ENCODE measurements at regions not wholly inside any gene's neighbourhood (a gene's known extent, or its start where the extent isn't known, plus 50 kb on each side); places are given as distances from the start of the nearest gene placed in this dataset.

- no peaks in the 10 kb centered on the region for H3K27me3 ChIP-seq
Measured at GRCh38 chr6:160858886-160859285, 132.7 kb upstream of the MAP3K4 start.

GRCh38 chr6:160859822-160860221, 131.7 kb upstream of the MAP3K4 start:
- no peak for DNase-seq (ENCODE audit: extremely low spot score in 2 of 2)
- intact Hi-C loops (cut with DNase I), result no loop called here
- no peak overlapping the region for H3K4me3 ChIP-seq
- no peak overlapping the region for H3K27ac ChIP-seq
- no peaks in the 10 kb centered on the region for H3K9me3 ChIP-seq
- TF ChIP-seq POLR2AphosphoS5 (IDR thresholded peaks at IDR 0.05; ENCODE audit: insufficient read depth in 1 of 2, low read depth in 1 of 2), result no peak
- TF ChIP-seq CTCF (IDR thresholded peaks at IDR 0.05), result no peak
- TF ChIP-seq POLR2A (IDR thresholded peaks at IDR 0.05), result no peak
- H3K36me3 ChIP-seq, result no peaks in the 10 kb centered on the region
- no peaks in the 10 kb centered on the region for H3K27me3 ChIP-seq
- H3K4me1 ChIP-seq, result no peaks in the 10 kb centered on the region

More at GRCh38 chr6:160858886-160859285, 132.7 kb upstream of the MAP3K4 start:
- intact Hi-C loops (cut with DNase I), result no loop called here
- no peaks in the 10 kb centered on the region for H3K36me3 ChIP-seq
- H3K4me3 ChIP-seq, result no peak overlapping the region
- TF ChIP-seq POLR2A (IDR thresholded peaks at IDR 0.05) (no peak), POLR2AphosphoS5 (IDR thresholded peaks at IDR 0.05; ENCODE audit: insufficient read depth in 1 of 2, low read depth in 1 of 2) (no peak), CTCF (IDR thresholded peaks at IDR 0.05) (no peak)
- H3K27ac ChIP-seq, result no peak overlapping the region
- DNase-seq (ENCODE audit: extremely low spot score in 2 of 2), result no peak
- H3K9me3 ChIP-seq, result no peaks in the 10 kb centered on the region
- no peaks in the 10 kb centered on the region for H3K4me1 ChIP-seq

- DNase-seq (ENCODE audit: extremely low spot score in 2 of 2), result no peak
- intact Hi-C loops (cut with DNase I), result no loop called here
- H3K4me3 ChIP-seq, result no peak overlapping the region
- H3K27me3 ChIP-seq, result no peaks in the 10 kb centered on the region
- TF ChIP-seq CTCF (IDR thresholded peaks at IDR 0.05) (no peak), POLR2A (IDR thresholded peaks at IDR 0.05) (no peak), POLR2AphosphoS5 (IDR thresholded peaks at IDR 0.05; ENCODE audit: insufficient read depth in 1 of 2, low read depth in 1 of 2) (no peak)
- H3K36me3 ChIP-seq, result no peaks in the 10 kb centered on the region
- H3K4me1 ChIP-seq, result no peaks in the 10 kb centered on the region
- H3K9me3 ChIP-seq, result no peaks in the 10 kb centered on the region
- no peak overlapping the region for H3K27ac ChIP-seq
Measured at GRCh38 chr6:160861824-160862223, 129.7 kb upstream of the MAP3K4 start.

GRCh38 chr6:160863782-160864181, 127.8 kb upstream of the MAP3K4 start:
- no peak for TF ChIP-seq POLR2AphosphoS5 (IDR thresholded peaks at IDR 0.05; ENCODE audit: insufficient read depth in 1 of 2, low read depth in 1 of 2)
- no peak for TF ChIP-seq CTCF (IDR thresholded peaks at IDR 0.05)
- no peaks in the 10 kb centered on the region for H3K36me3 ChIP-seq
- no peaks in the 10 kb centered on the region for H3K27me3 ChIP-seq
- H3K9me3 ChIP-seq, result no peaks in the 10 kb centered on the region
- H3K4me3 ChIP-seq, result no peak overlapping the region
- no peak overlapping the region for H3K27ac ChIP-seq
- intact Hi-C loops (cut with DNase I), result no loop called here
- no peak for DNase-seq (ENCODE audit: extremely low spot score in 2 of 2)
- H3K4me1 ChIP-seq, result no peaks in the 10 kb centered on the region

- TF ChIP-seq POLR2A (IDR thresholded peaks at IDR 0.05), result no peak
- Histone ChIP-seq H3K27ac (no peak overlapping the region), H3K36me3 (no peaks in the 10 kb centered on the region), H3K4me3 (no peak overlapping the region), H3K27me3 (no peaks in the 10 kb centered on the region), H3K4me1 (no peaks in the 10 kb centered on the region), H3K9me3 (no peaks in the 10 kb centered on the region)
- intact Hi-C loops (cut with DNase I), result no loop called here
- no peak for DNase-seq (ENCODE audit: extremely low spot score in 2 of 2)
Measured at GRCh38 chr6:160871320-160871719, 120.2 kb upstream of the MAP3K4 start.
